ENCODE measurements at regions not wholly inside any gene's neighbourhood (a gene's known extent, or its start where the extent isn't known, plus 50 kb on each side); places are given as distances from the start of the nearest gene placed in this dataset.

DNA sequence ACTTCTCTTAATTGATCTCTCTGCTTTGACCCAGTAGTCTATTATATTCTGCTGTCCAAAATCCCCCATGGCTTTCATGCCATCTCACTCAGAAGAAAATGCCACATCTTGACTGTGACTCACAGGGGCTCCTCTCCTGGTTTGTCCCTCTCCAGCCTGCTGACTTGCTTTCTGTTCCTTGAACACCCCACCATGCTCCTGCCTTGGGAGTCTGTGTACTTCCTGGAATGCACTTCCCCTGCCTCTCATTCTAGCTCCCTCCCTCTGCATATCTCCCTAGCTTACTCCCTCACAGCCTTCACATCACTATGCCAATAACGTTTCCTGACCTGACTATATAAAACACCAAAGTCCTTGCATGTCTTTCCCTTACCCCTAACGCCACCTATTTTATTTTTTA is 167.2 kb downstream of the TRIB2 start:
- Histone ChIP-seq H3K79me1 (ENCODE audit: insufficient read depth, low read depth, low read length, poor library complexity, severe bottlenecking) (no peaks in the 10 kb centered on the region), H2BK5ac (ENCODE audit: insufficient read length, low read length) (no peak overlapping the region), H3K4ac (ENCODE audit: low read depth, low read length) (no peak overlapping the region), H3K9ac (ENCODE audit: extremely low read depth, insufficient read length, low read length) (no peak overlapping the region), H3K23ac (ENCODE audit: insufficient read length, low read depth, low read length) (no peak overlapping the region), H4K20me1 (ENCODE audit: control insufficient read depth, insufficient read depth, insufficient read length) (no peaks in the 10 kb centered on the region), H2AK5ac (ENCODE audit: insufficient read length, low read length) (no peak overlapping the region), H3K4me2 (ENCODE audit: insufficient read depth, insufficient read length, low read length) (no peak overlapping the region), H3K9me3 (ENCODE audit: control insufficient read depth, low read depth, low read length) (no peaks in the 10 kb centered on the region), H3K56ac (ENCODE audit: insufficient read length, low read depth, low read length) (no peak overlapping the region), H3K23me2 (ENCODE audit: insufficient read length, low read depth, low read length, poor library complexity, severe bottlenecking) (no peaks in the 10 kb centered on the region), H2BK15ac (ENCODE audit: low read depth, low read length) (no peak overlapping the region), H3K14ac (ENCODE audit: insufficient read depth, low read length) (no peak overlapping the region), H4K91ac (ENCODE audit: insufficient read length, low read depth, low read length) (no peak overlapping the region), H3T11ph (ENCODE audit: low read length) (no peak overlapping the region), H2BK12ac (ENCODE audit: insufficient read length, low read depth, low read length) (no peak overlapping the region), H4K5ac (ENCODE audit: insufficient read length, low read depth, low read length) (no peak overlapping the region), H4K8ac (replicated peaks; ENCODE audit: insufficient read length, low read depth, low read length) (no peak overlapping the region), H3K79me2 (ENCODE audit: insufficient read depth, low read length) (no peaks in the 10 kb centered on the region), H2AFZ (ENCODE audit: low read length) (no peak overlapping the region), H3K18ac (ENCODE audit: insufficient read length, low read depth, low read length) (no peak overlapping the region), H3K27ac (ENCODE audit: insufficient read length, low read depth, low read length) (no peak overlapping the region), H2BK120ac (ENCODE audit: low read depth, low read length, poor library complexity, severe bottlenecking) (no peak overlapping the region), H2BK20ac (ENCODE audit: low read depth, low read length, poor library complexity, severe bottlenecking) (no peak overlapping the region), H3K27me3 (ENCODE audit: insufficient read depth, low read length) (no peaks in the 10 kb centered on the region; the same call in 1 of the 2 replicates), H3K4me1 (ENCODE audit: insufficient read depth, low read length) (no peaks in the 10 kb centered on the region; the same call in 1 of the 2 replicates)
- H3K27me3 Mint-ChIP-seq (ENCODE audit: low read depth), result no peaks in the 10 kb centered on the region
- TF ChIP-seq, protein P1, sequence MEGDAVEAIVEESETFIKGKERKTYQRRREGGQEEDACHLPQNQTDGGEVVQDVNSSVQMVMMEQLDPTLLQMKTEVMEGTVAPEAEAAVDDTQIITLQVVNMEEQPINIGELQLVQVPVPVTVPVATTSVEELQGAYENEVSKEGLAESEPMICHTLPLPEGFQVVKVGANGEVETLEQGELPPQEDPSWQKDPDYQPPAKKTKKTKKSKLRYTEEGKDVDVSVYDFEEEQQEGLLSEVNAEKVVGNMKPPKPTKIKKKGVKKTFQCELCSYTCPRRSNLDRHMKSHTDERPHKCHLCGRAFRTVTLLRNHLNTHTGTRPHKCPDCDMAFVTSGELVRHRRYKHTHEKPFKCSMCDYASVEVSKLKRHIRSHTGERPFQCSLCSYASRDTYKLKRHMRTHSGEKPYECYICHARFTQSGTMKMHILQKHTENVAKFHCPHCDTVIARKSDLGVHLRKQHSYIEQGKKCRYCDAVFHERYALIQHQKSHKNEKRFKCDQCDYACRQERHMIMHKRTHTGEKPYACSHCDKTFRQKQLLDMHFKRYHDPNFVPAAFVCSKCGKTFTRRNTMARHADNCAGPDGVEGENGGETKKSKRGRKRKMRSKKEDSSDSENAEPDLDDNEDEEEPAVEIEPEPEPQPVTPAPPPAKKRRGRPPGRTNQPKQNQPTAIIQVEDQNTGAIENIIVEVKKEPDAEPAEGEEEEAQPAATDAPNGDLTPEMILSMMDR (conservative IDR thresholded peaks at IDR 0.05), result no peak
- H3K4me3 Mint-ChIP-seq, result no peak overlapping the region
- peaks cover 0 to 4% of the 10 kb centered on the region in 2 experiments; a peak in 1 of 4 replicates for H3K4me1 Mint-ChIP-seq
- no peak for DNase-seq
- H3K36me3 Mint-ChIP-seq (ENCODE audit: insufficient read depth in 1 of 3, low read depth in 3 of 3), result no peaks in the 10 kb centered on the region
- no peaks in the 10 kb centered on the region for H3K9me3 Mint-ChIP-seq
- no peak overlapping the region for H3K27ac Mint-ChIP-seq
- WGBS (ENCODE audit: extremely low coverage, insufficient read length, low lambda C conversion rate), result 100% methylated on average over 1 of the region's 2 CpGs
